ENCODE measurements at regions not wholly inside any gene's neighbourhood (a gene's known extent, or its start where the extent isn't known, plus 50 kb on each side); places are given as distances from the start of the nearest gene placed in this dataset.
A peak's percentile ranks its signal among the peaks of the same experiment; 100 is the strongest.

GRCh38 chr16:51002881-51003490 lies 148.1 kb downstream of the SALL1 start:
- intact Hi-C loops (cut with micrococcal nuclease): no loop called here
- in situ Hi-C loops (cut with MboI; ENCODE audit: low sequenced_read_pairs): no loop called here
- no peak overlapping the region for H2BK5ac ChIP-seq (ENCODE audit: low read depth, low read length, poor library complexity, severe bottlenecking)
- ChIA-PET CTCF (no interaction called here), POLR2A (ENCODE audit: unreplicated experiment) (no interaction called here)
- no peak overlapping the region for H3K4me2 ChIP-seq (ENCODE audit: low read depth, low read length)
- TF ChIP-seq BHLHE40 (IDR thresholded peaks at IDR 0.05; ENCODE audit: low read depth, low read length): no peak
- no peak for TF ChIP-seq FOS (IDR thresholded peaks at IDR 0.05; ENCODE audit: low read depth, low read length)
- TF ChIP-seq CEBPB (IDR thresholded peaks at IDR 0.05; ENCODE audit: low read depth, low read length): no peak
- TF ChIP-seq CTCF (conservative IDR thresholded peaks at IDR 0.05; ENCODE audit: low read depth, low read length): no peak
- TF ChIP-seq MXI1 (IDR thresholded peaks at IDR 0.05; ENCODE audit: borderline replicate concordance, low read depth, low read length): no peak
- TF ChIP-seq MAFK (IDR thresholded peaks at IDR 0.05; ENCODE audit: low read depth, low read length): no peak
- no peak for TF ChIP-seq NFE2L2 (IDR thresholded peaks at IDR 0.05; ENCODE audit: low read depth, low read length)
- TF ChIP-seq ELK1 (IDR thresholded peaks at IDR 0.05; ENCODE audit: borderline replicate concordance, low read depth, low read length): no peak
- TF ChIP-seq SMC3 (IDR thresholded peaks at IDR 0.05; ENCODE audit: low read depth, low read length): no peak
- no peak for TF ChIP-seq USF2 (IDR thresholded peaks at IDR 0.05; ENCODE audit: low read depth, low read length)
- TF ChIP-seq MAZ (IDR thresholded peaks at IDR 0.05; ENCODE audit: borderline replicate concordance, low read depth, low read length): no peak
- TF ChIP-seq POLR2A (IDR thresholded peaks at IDR 0.05; ENCODE audit: low read depth, low read length): no peak
- no peak for TF ChIP-seq RAD21 (IDR thresholded peaks at IDR 0.05; ENCODE audit: low read length)
- DNase-seq: no peak
- no peak overlapping the region for H2BK20ac ChIP-seq (ENCODE audit: low read depth, low read length)
- H3K27ac ChIP-seq (ENCODE audit: insufficient read depth, low read length): no peak overlapping the region
- peak overlapping the region; percentile 34 for H2AFZ ChIP-seq (replicated peaks; ENCODE audit: low read length, poor library complexity)
- no peak overlapping the region for H4K8ac ChIP-seq (ENCODE audit: low read depth in 2 of 2, low read length in 2 of 2)
- no peaks in the 10 kb centered on the region for H3K9me1 ChIP-seq (ENCODE audit: insufficient read depth, low read length)
- no peak overlapping the region for H2BK15ac ChIP-seq (ENCODE audit: low read depth, low read length)
- H3K4me1 ChIP-seq (ENCODE audit: control insufficient read depth, insufficient read depth, low read length): no peaks in the 10 kb centered on the region
- no peak overlapping the region for H4K91ac ChIP-seq (ENCODE audit: insufficient read depth, low read depth, low read length)
- H3K9me3 ChIP-seq (ENCODE audit: control insufficient read depth, insufficient read depth, low read length): no peaks in the 10 kb centered on the region
- no peak overlapping the region for H4K5ac ChIP-seq (ENCODE audit: low read depth, low read length)
- H3K9ac ChIP-seq (ENCODE audit: low read depth, low read length): no peak overlapping the region
- H2BK120ac ChIP-seq (ENCODE audit: low read depth, low read length): no peak overlapping the region
- no peak overlapping the region for H3K4me3 ChIP-seq (ENCODE audit: insufficient read depth, low read depth, low read length)
- no peaks in the 10 kb centered on the region for H3K79me1 ChIP-seq (ENCODE audit: low read depth in 1 of 2, low read length in 2 of 2)
- H3K18ac ChIP-seq (ENCODE audit: low read depth, low read length): no peak overlapping the region
- WGBS, 2 experiments (ENCODE audit: extremely low coverage in 2 of 2, insufficient read length in 1 of 2): no CpG with 5 or more reads among the region's 7 CpGs
- H3K56ac ChIP-seq (ENCODE audit: extremely low read depth, insufficient read depth, low read length): no peak overlapping the region
- no TSS peak for BruUV-seq (replicated peaks)
- no peaks in the 10 kb centered on the region for H4K20me1 ChIP-seq (ENCODE audit: insufficient read depth, low read length)
- no peaks in the 10 kb centered on the region for H3K27me3 ChIP-seq (ENCODE audit: control insufficient read depth, insufficient read depth, low read length)
- H3K36me3 ChIP-seq (ENCODE audit: control insufficient read depth, insufficient read depth, low read length): no peaks in the 10 kb centered on the region
- no peak overlapping the region for H2AK9ac ChIP-seq (replicated peaks; ENCODE audit: low read depth, low read length, poor library complexity)
- H2AK5ac ChIP-seq (ENCODE audit: low read depth, low read length): no peak overlapping the region
- no peak overlapping the region for H3K14ac ChIP-seq (replicated peaks; ENCODE audit: low read depth, low read length)
- ATAC-seq (ENCODE audit: low read depth): no peak
- no peak overlapping the region for H3K4ac ChIP-seq (ENCODE audit: low read depth, low read length)
- H3K23ac ChIP-seq (ENCODE audit: low read depth, low read length): no peak overlapping the region
- dilution Hi-C loops (cut with HindIII; ENCODE audit: low sequenced_read_pairs, unreplicated experiment): no loop called here

All from IMR-90 (cell line).